CD14-positive monocyte (primary cell): ENCODE measurements at regions not wholly inside any gene's neighbourhood (a gene's known extent, or its start where the extent isn't known, plus 50 kb on each side); places are given as distances from the start of the nearest gene placed in this dataset.

ENCODE experiments used
- DNase-seq, 3 donors: peaks; one replicate each; pipeline ENCODE4 v3.0.0-alpha.2; 2011 to 2022
- H2AFZ ChIP-seq: 2 replicates; pipeline ENCODE4 v1.6.0; 2012; ENCODE audit warnings: mild to moderate bottlenecking, low read depth, low read length, inconsistent platforms; ENCODE audit not compliant: insufficient read depth, poor library complexity, severe bottlenecking
- H3K27ac ChIP-seq, 2 donors: 1 replicate in 1 of 2; 2 replicates in 1 of 2; pipeline ENCODE4 v1.5.1; 2012 to 2013; ENCODE audit warnings: low read length in 2 of 2, control low read depth in 1 of 2, inconsistent platforms in 1 of 2, low read depth in 1 of 2, mild to moderate bottlenecking in 1 of 2
- H3K27me3 ChIP-seq, 2 donors: one replicate each; pipeline versions ENCODE4 v1.6.0 to v1.6.1; 2011 to 2013; ENCODE audit warnings: low read length in 2 of 2; ENCODE audit not compliant: control insufficient read depth in 2 of 2, insufficient read depth in 2 of 2
- H3K36me3 ChIP-seq, 2 donors: replicated peaks in 1 of 2; 1 replicate in 1 of 2; 2 replicates in 1 of 2; pipeline versions ENCODE4 v1.5.1 to v1.6.1; 2012 to 2013; ENCODE audit warnings: low read length in 2 of 2, control low read depth in 1 of 2, inconsistent platforms in 1 of 2, mild to moderate bottlenecking in 1 of 2; ENCODE audit not compliant: insufficient read depth in 2 of 2, control insufficient read depth in 1 of 2
- H3K4me1 ChIP-seq, 2 donors: 1 replicate in 1 of 2; 2 replicates in 1 of 2; pipeline versions ENCODE4 v1.5.1 to v1.6.1; 2012 to 2013; ENCODE audit warnings: low read length in 2 of 2, control low read depth in 1 of 2, inconsistent platforms in 1 of 2, mild to moderate bottlenecking in 1 of 2, moderate library complexity in 1 of 2; ENCODE audit not compliant: insufficient read depth in 2 of 2, control insufficient read depth in 1 of 2
- H3K4me2 ChIP-seq: replicated peaks from 2 replicates; pipeline ENCODE3; 2012; ENCODE audit warnings: low read length, moderate library complexity, mild to moderate bottlenecking; ENCODE audit not compliant: poor library complexity, severe bottlenecking; ENCODE audit errors: extremely low read depth
- H3K4me3 ChIP-seq, 3 experiments: fragments of 200-600 bp in 1 of 3; sonication (generic) in 1 of 3; replicated peaks in 1 of 3; 1 replicate in 2 of 3; 2 replicates in 1 of 3; pipeline ENCODE4 v1.5.1; 2011 to 2013; ENCODE audit warnings: low read length in 3 of 3, mild to moderate bottlenecking in 3 of 3, control low read depth in 2 of 3, low read depth in 2 of 3, inconsistent platforms in 1 of 3, moderate library complexity in 1 of 3
- H3K79me2 ChIP-seq: 2 replicates; pipeline ENCODE4 v1.6.0; 2012; ENCODE audit warnings: mild to moderate bottlenecking, control low read depth, inconsistent platforms, low read length, moderate library complexity; ENCODE audit not compliant: insufficient read depth
- H3K9ac ChIP-seq: 2 replicates; pipeline ENCODE4 v1.6.0; 2017; ENCODE audit warnings: low read length, mild to moderate bottlenecking; ENCODE audit not compliant: insufficient read depth, poor library complexity, severe bottlenecking
- H3K9me3 ChIP-seq, 2 donors: replicated peaks in 1 of 2; 1 replicate in 1 of 2; 2 replicates in 1 of 2; pipeline versions ENCODE4 v1.5.1 to v1.6.1; 2012 to 2013; ENCODE audit warnings: low read length in 2 of 2, control low read depth in 1 of 2; ENCODE audit not compliant: control insufficient read depth in 1 of 2, insufficient read depth in 1 of 2
- H4K20me1 ChIP-seq: 2 replicates; pipeline ENCODE4 v1.6.0; 2012; ENCODE audit warnings: mild to moderate bottlenecking, low read length, control low read depth, moderate library complexity; ENCODE audit not compliant: insufficient read depth
- H3K27ac Mint-ChIP-seq, 7 donors: one replicate each; pipeline ENCODE4 v1.8.0; 2020; ENCODE audit warnings: mild to moderate bottlenecking in 7 of 7, mixed read lengths in 7 of 7, moderate library complexity in 6 of 7, inconsistent platforms in 2 of 7
- H3K27me3 Mint-ChIP-seq, 3 donors: one replicate each; pipeline ENCODE4 v1.8.0; 2021 to 2022; ENCODE audit warnings: low read depth in 3 of 3, mild to moderate bottlenecking in 3 of 3, mixed read lengths in 3 of 3, moderate library complexity in 3 of 3, inconsistent platforms in 1 of 3
- H3K36me3 Mint-ChIP-seq, 2 donors: one replicate each; pipeline ENCODE4 v1.8.0; 2020; ENCODE audit warnings: mixed read lengths in 2 of 2, inconsistent platforms in 1 of 2, mild to moderate bottlenecking in 1 of 2
- H3K4me1 Mint-ChIP-seq: one replicate; pipeline ENCODE4 v1.8.0; 2020; ENCODE audit warnings: mild to moderate bottlenecking, mixed read lengths
- H3K4me3 Mint-ChIP-seq, 2 donors: one replicate each; pipeline ENCODE4 v1.8.0; 2020; ENCODE audit warnings: mild to moderate bottlenecking in 2 of 2, mixed read lengths in 2 of 2, moderate library complexity in 1 of 2
- H3K9me3 Mint-ChIP-seq, 7 donors: one replicate each; pipeline ENCODE4 v1.8.0; 2020 to 2022; ENCODE audit warnings: mixed read lengths in 7 of 7, mild to moderate bottlenecking in 6 of 7, moderate library complexity in 6 of 7, inconsistent platforms in 2 of 7
- WGBS: methylation state at CpG from one replicate; pipeline ENCODE4 v1.1.5; 2013; ENCODE audit warnings: missing lambda C conversion rate; ENCODE audit not compliant: insufficient coverage; 5-methylcytosine and 5-hydroxymethylcytosine counted together
- intact Hi-C, 2 donors: fragments of 100-400 bp; cut with micrococcal nuclease; formaldehyde crosslinking; loops; one replicate each; pipeline versions ENCODE4 v1.15.0 to v1.15.1; 2023
- TF ChIP-seq, protein P1 (sequence below): fragments of 200-600 bp; IDR thresholded peaks from one replicate; pipeline ENCODE4 v1.8.0; 2022; ENCODE audit warnings: antibody characterized with exemption, mild to moderate bottlenecking

DNA sequence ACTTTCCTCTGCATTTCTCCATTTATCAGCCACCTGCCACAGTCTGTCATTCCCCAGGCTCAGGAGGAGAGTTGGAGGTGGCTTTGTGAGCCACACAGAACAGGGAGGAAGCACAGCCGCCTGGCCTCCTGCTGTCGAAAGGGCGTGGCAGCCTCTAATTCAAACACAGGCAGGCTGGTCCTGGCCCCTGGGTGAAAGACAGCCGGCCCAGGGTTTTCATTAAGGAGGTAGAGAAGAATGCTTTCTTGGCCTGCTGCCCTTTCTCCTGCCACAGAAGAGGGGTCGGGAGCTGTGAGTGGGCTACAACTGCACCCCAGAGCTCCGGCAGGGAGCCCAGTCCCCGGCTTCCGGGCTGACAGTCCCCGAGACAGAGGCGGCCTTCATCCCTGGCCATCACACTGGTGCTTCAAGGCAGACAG is 108.6 kb upstream of the FZD10 start:
- no peak overlapping the region for H3K4me3 ChIP-seq
- no peaks in the 10 kb centered on the region for H4K20me1 ChIP-seq
- H3K79me2 ChIP-seq = no peaks in the 10 kb centered on the region
- peaks cover 7 to 12% of the 10 kb centered on the region in 2 donors for H3K9me3 ChIP-seq
- 63% methylated on average over 9 of the region's 10 CpGs for WGBS
- no peaks in the 10 kb centered on the region for H3K4me1 Mint-ChIP-seq
- H3K36me3 Mint-ChIP-seq = no peaks in the 10 kb centered on the region
- H3K4me3 Mint-ChIP-seq = no peak overlapping the region
- H3K9me3 Mint-ChIP-seq = peaks cover 2 to 20% (median 11%) of the 10 kb centered on the region in 7 donors
- TF ChIP-seq, protein P1, sequence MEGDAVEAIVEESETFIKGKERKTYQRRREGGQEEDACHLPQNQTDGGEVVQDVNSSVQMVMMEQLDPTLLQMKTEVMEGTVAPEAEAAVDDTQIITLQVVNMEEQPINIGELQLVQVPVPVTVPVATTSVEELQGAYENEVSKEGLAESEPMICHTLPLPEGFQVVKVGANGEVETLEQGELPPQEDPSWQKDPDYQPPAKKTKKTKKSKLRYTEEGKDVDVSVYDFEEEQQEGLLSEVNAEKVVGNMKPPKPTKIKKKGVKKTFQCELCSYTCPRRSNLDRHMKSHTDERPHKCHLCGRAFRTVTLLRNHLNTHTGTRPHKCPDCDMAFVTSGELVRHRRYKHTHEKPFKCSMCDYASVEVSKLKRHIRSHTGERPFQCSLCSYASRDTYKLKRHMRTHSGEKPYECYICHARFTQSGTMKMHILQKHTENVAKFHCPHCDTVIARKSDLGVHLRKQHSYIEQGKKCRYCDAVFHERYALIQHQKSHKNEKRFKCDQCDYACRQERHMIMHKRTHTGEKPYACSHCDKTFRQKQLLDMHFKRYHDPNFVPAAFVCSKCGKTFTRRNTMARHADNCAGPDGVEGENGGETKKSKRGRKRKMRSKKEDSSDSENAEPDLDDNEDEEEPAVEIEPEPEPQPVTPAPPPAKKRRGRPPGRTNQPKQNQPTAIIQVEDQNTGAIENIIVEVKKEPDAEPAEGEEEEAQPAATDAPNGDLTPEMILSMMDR = no peak
- H3K27me3 Mint-ChIP-seq = peaks cover 2 to 12% (median 5%) of the 10 kb centered on the region in 3 donors
- H2AFZ ChIP-seq = no peak overlapping the region
- no peak overlapping the region for H3K27ac Mint-ChIP-seq
- DNase-seq = no peak
- H3K27me3 ChIP-seq = no peaks in the 10 kb centered on the region
- intact Hi-C loops = loop anchor here in 1 of 2 donors (5.0 kb wide), 1 partner anchor 279 kb away; no protein-coding TSS in a partner anchor
- no peaks in the 10 kb centered on the region for H3K36me3 ChIP-seq
- no peaks in the 10 kb centered on the region for H3K4me1 ChIP-seq
- H3K9ac ChIP-seq = no peak overlapping the region
- no peak overlapping the region for H3K27ac ChIP-seq
- H3K4me2 ChIP-seq = no peak overlapping the region

DNA sequence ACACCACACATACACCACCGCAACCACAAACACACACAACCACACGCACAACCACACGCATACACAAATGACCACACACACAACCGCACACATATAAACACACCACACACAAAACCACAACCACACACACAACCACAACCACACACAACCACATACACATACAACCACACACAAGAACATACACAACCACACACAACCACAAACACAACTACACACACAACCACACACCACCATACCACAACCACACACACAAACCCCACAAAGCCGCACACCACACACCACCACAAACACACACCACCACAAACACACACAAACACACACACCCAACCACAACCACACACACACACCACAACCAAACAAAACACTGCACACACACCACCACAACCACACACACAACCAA is 107.5 kb upstream of the FZD10 start:
- Mint-ChIP-seq H3K27me3 (peaks cover 2 to 10% (median 5%) of the 10 kb centered on the region in 3 donors), H3K36me3 (no peaks in the 10 kb centered on the region), H3K9me3 (peaks cover 2 to 22% (median 11%) of the 10 kb centered on the region in 7 donors), H3K4me1 (no peaks in the 10 kb centered on the region), H3K4me3 (no peak overlapping the region), H3K27ac (no peak overlapping the region)
- DNase-seq = no peak
- Histone ChIP-seq H3K4me1 (no peaks in the 10 kb centered on the region), H3K9me3 (peaks cover 7 to 12% of the 10 kb centered on the region in 2 donors), H3K36me3 (no peaks in the 10 kb centered on the region), H3K27me3 (no peaks in the 10 kb centered on the region), H4K20me1 (no peaks in the 10 kb centered on the region), H3K4me2 (no peak overlapping the region), H3K9ac (no peak overlapping the region), H3K4me3 (no peak overlapping the region), H2AFZ (no peak overlapping the region), H3K79me2 (no peaks in the 10 kb centered on the region), H3K27ac (no peak overlapping the region)
- TF ChIP-seq, protein P1 = no peak
- 92% methylated on average over 5 of the region's 5 CpGs for WGBS
- intact Hi-C loops = loop anchor here in 1 of 2 donors (5.0 kb wide), 1 partner anchor 277 kb away; no protein-coding TSS in a partner anchor
